GM12891 (cell line): ENCODE measurements at regions not wholly inside any gene's neighbourhood (a gene's known extent, or its start where the extent isn't known, plus 50 kb on each side); places are given as distances from the start of the nearest gene placed in this dataset.

Experiments
- POLR2A ChIP-seq: IDR thresholded peaks from 2 replicates; pipeline ENCODE4 v1.6.1; 2011; ENCODE audit warnings: low read depth, low read length, control low read depth
- POLR2AphosphoS5 ChIP-seq: IDR thresholded peaks from 2 replicates; pipeline ENCODE4 v1.6.1; 2011; ENCODE audit warnings: low read depth, low read length, control low read depth
- TAF1 ChIP-seq: IDR thresholded peaks from 2 replicates; pipeline ENCODE4 v1.6.1; 2011; ENCODE audit warnings: low read depth, low read length, control low read depth

GRCh38 chr4:59727745-59728144, 1472.4 kb upstream of the ADGRL3 start:
- TF ChIP-seq POLR2A: no peak
- TF ChIP-seq POLR2AphosphoS5: no peak
- no peak for TF ChIP-seq TAF1
